Activated T-cell treated with anti-CD3 and anti-CD28 coated beads, Interleukin-2, amount 50 U/mL, for 4 hours (primary cell): ENCODE measurements at regions not wholly inside any gene's neighbourhood (a gene's known extent, or its start where the extent isn't known, plus 50 kb on each side); places are given as distances from the start of the nearest gene placed in this dataset.

Experiments used
- ATAC-seq, 2 donors: fragments of 200-7000 bp; cut with Tn5 transposase; one replicate each; pipeline ENCODE4 v1.10.0; 2021
- DNase-seq: peaks from one replicate; pipeline ENCODE4 v3.0.0-alpha.2; 2020
- H3K27me3 Mint-ChIP-seq: one replicate; pipeline ENCODE4 v1.8.0; 2021; ENCODE audit warnings: low read depth, mixed read lengths
- H3K36me3 Mint-ChIP-seq: one replicate; pipeline ENCODE4 v1.8.0; 2022; ENCODE audit warnings: mixed read lengths; ENCODE audit not compliant: insufficient read depth
- H3K4me1 Mint-ChIP-seq: one replicate; pipeline ENCODE4 v1.8.0; 2021; ENCODE audit warnings: low read depth, mixed read lengths
- H3K4me3 Mint-ChIP-seq: one replicate; pipeline ENCODE4 v1.8.0; 2021; ENCODE audit warnings: mild to moderate bottlenecking, moderate library complexity, mixed read lengths
- H3K9me3 Mint-ChIP-seq: one replicate; pipeline ENCODE4 v1.8.0; 2021; ENCODE audit warnings: mixed read lengths

GRCh38 chr1:186532466-186532865, 71.6 kb upstream of the PDC start:
- ATAC-seq, result no peak
- no peaks in the 10 kb centered on the region for H3K36me3 Mint-ChIP-seq
- no peaks in the 10 kb centered on the region for H3K27me3 Mint-ChIP-seq
- H3K9me3 Mint-ChIP-seq, result peaks cover 11% of the 10 kb centered on the region
- DNase-seq, result no peak
- no peak overlapping the region for H3K4me3 Mint-ChIP-seq
- H3K4me1 Mint-ChIP-seq, result no peaks in the 10 kb centered on the region

GRCh38 chr1:186531561-186532165, 70.7 kb upstream of the PDC start:
- H3K36me3 Mint-ChIP-seq, result no peaks in the 10 kb centered on the region
- H3K4me3 Mint-ChIP-seq, result no peak overlapping the region
- H3K4me1 Mint-ChIP-seq, result no peaks in the 10 kb centered on the region
- H3K27me3 Mint-ChIP-seq, result no peaks in the 10 kb centered on the region
- ATAC-seq, result no peak
- no peak for DNase-seq
- peaks cover 12% of the 10 kb centered on the region for H3K9me3 Mint-ChIP-seq

GRCh38 chr1:186530109-186530508, 69.2 kb upstream of the PDC start:
- Mint-ChIP-seq H3K36me3 (no peaks in the 10 kb centered on the region), H3K9me3 (peaks cover 16% of the 10 kb centered on the region), H3K4me1 (no peaks in the 10 kb centered on the region), H3K4me3 (no peak overlapping the region), H3K27me3 (no peaks in the 10 kb centered on the region)
- DNase-seq (no peak), ATAC-seq (no peak)

GRCh38 chr1:186519982-186520381, 59.1 kb upstream of the PDC start:
- Mint-ChIP-seq H3K27me3 (no peaks in the 10 kb centered on the region), H3K4me1 (no peaks in the 10 kb centered on the region), H3K4me3 (no peak overlapping the region), H3K36me3 (no peaks in the 10 kb centered on the region), H3K9me3 (peaks cover 30% of the 10 kb centered on the region)
- DNase-seq (no peak), ATAC-seq (no peak)

GRCh38 chr1:186518822-186519381, 58.0 kb upstream of the PDC start:
- Mint-ChIP-seq H3K36me3 (peaks cover 2% of the 10 kb centered on the region), H3K27me3 (no peaks in the 10 kb centered on the region), H3K4me1 (no peaks in the 10 kb centered on the region), H3K9me3 (peaks cover 21% of the 10 kb centered on the region), H3K4me3 (no peak overlapping the region)
- ATAC-seq, result no peak
- DNase-seq, result no peak

GRCh38 chr1:186518395-186518794, 57.5 kb upstream of the PDC start:
- Mint-ChIP-seq H3K9me3 (peaks cover 18% of the 10 kb centered on the region), H3K36me3 (peaks cover 2% of the 10 kb centered on the region), H3K27me3 (no peaks in the 10 kb centered on the region), H3K4me3 (no peak overlapping the region), H3K4me1 (no peaks in the 10 kb centered on the region)
- no peak for DNase-seq
- ATAC-seq, result no peak

- H3K36me3 Mint-ChIP-seq, result peaks cover 3% of the 10 kb centered on the region
- no peak overlapping the region for H3K4me3 Mint-ChIP-seq
- ATAC-seq (no peak), DNase-seq (no peak)
- H3K9me3 Mint-ChIP-seq, result peaks cover 4% of the 10 kb centered on the region
- H3K27me3 Mint-ChIP-seq, result no peaks in the 10 kb centered on the region
- H3K4me1 Mint-ChIP-seq, result no peaks in the 10 kb centered on the region
These were observed 53.5 kb upstream of the PDC start for GRCh38 chr1:186514367-186514766.

GRCh38 chr1:186513526-186513925, 52.6 kb upstream of the PDC start:
- Mint-ChIP-seq H3K4me3 (no peak overlapping the region), H3K4me1 (no peaks in the 10 kb centered on the region), H3K27me3 (no peaks in the 10 kb centered on the region), H3K36me3 (peaks cover 6% of the 10 kb centered on the region), H3K9me3 (peaks cover 8% of the 10 kb centered on the region)
- no peak for DNase-seq
- ATAC-seq, result no peak

GRCh38 chr1:186512698-186513457, 52.0 kb upstream of the PDC start:
- Mint-ChIP-seq H3K4me3 (no peak overlapping the region), H3K4me1 (no peaks in the 10 kb centered on the region), H3K36me3 (peaks cover 6% of the 10 kb centered on the region), H3K27me3 (no peaks in the 10 kb centered on the region), H3K9me3 (peaks cover 11% of the 10 kb centered on the region)
- ATAC-seq (peak in 1 of 2 donors; percentile 18), DNase-seq (no peak)

GRCh38 chr1:186511761-186512637, 51.1 kb upstream of the PDC start:
- DNase-seq, result no peak
- ATAC-seq, result no peak
- H3K4me3 Mint-ChIP-seq, result no peak overlapping the region
- peaks cover 11% of the 10 kb centered on the region for H3K9me3 Mint-ChIP-seq
- peaks cover 6% of the 10 kb centered on the region for H3K36me3 Mint-ChIP-seq
- H3K4me1 Mint-ChIP-seq, result no peaks in the 10 kb centered on the region
- no peaks in the 10 kb centered on the region for H3K27me3 Mint-ChIP-seq
